HG03571 (cell line): ENCODE measurements at regions not wholly inside any gene's neighbourhood (a gene's known extent, or its start where the extent isn't known, plus 50 kb on each side); places are given as distances from the start of the nearest gene placed in this dataset.

Source experiments
- ATAC-seq: cut with Tn5 transposase; IDR thresholded peaks from one replicate; pipeline ENCODE4 v1.9.1; 2021; ENCODE audit not compliant: unreplicated experiment

DNA sequence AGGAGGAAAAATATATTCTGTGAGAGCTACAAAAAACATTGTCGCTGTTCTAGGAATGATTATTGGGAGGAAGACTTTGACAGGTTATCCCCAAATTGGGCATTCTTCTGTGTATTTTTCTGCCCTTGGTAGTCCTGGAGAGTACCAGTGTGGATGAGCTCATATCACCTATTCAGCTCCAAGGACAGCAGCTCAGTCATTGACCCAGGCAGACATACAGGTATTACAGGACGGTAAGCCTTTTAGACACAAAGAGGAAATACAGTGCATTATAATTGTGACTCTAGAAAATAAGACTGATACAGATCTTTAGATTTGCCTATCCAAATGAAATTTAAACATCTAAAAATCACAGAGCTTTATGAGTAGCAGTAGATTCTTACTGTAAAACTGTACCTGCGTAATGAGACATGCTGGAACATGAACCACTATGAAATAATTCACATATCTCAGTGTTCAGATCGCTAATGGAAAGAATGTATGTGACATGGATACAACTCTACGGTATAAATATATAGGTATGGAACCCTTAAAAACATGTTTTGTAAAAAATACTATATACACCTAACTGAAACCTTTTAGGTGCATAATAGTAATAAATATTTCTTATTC is 56.0 kb downstream of the PLK2 start:
- no peak for ATAC-seq

DNA sequence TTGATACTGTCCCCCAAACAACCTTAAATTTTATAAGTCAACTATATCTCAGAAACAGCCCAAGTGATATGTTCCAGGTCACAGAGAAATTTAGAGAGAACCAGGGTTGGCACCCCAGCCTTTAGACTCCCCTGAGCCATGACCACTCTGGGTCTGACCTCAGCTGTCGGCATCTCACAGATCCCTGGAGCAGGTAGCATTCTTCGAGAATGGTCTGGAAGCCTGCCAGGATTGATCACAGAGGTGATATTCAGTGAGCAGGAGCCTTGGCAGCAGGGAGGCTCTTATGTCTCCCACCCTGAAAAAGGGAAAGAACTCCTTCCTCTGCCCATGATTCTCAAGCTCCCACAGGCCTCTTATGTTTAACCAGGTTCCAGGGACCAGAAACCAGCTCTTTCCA is 58.2 kb downstream of the PLK2 start:
- no peak for ATAC-seq

DNA sequence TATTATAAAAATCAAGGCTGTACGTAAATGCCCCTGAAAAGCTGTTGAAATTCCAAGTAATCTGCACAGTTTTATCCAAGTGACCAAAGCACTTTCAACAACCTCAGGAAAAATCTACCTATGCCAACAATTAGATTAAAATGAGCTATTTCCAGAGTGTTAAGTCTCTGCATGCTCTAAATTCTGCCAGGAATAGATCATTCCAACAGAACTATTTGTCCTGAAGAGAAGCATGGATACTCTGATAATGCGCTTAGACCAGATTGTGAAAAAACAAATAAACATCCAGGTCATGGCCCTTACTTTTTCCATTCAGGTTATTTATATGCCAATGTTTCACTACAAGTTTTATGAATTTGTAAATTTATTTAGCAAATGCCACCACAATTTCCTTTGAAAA is 59.1 kb downstream of the PLK2 start:
- no peak for ATAC-seq

DNA sequence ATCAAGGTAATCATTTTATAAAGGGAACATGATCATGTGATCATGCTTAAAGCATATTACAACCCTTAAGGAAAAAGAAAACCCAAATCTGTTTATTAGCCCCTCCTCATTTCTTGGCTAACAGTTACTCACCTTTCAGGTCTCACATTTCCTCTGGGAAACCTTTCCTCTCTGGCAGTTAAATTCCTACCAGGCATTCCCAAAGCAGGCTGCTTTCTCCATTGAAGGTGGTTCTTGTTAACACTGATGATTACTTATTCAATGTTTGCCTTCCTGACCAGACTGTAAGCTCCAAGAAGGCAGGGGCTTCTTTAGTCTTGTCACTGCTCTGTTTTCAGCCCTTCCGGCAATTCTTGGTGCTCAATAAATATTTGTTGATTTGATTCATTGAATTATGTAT is 59.9 kb downstream of the PLK2 start:
- no peak for ATAC-seq

DNA sequence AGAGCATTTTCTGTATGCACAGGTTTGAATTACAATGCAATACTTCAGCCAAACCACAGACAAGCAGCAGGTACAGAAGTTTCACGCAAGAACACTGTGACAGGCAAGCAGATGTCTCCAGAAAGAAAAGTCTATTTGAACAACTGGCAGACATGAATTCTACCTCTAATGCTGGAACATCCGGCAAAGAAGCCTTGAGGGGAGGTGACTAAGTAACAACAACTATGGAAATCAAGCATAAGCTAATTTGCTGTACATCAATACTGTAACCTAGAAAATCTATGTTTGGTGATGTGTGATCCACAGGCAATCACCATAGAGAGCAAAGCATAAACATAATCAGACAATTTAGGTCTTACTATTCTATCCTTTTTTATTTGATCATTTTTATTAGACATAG is 65.5 kb downstream of the PLK2 start:
- no peak for ATAC-seq

DNA sequence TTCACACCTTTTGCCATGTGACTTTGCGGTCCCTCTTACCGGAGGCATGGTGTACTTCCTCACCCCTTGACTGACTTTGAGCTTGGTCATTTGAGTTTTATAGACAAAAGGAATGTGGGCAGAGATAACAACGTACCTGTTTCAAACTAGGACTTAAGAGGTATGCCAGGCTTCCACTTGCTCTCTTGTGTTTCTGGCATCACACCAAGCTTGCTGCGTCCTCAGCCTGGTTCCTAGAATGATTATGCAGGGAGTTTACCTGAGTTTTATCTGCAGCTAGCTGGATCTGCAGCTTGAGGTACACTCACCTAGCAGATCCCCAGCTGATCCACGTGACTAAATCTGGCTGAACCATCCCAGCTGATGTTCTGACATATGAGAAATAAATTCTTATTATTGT is 66.2 kb downstream of the PLK2 start:
- ATAC-seq: no peak

DNA sequence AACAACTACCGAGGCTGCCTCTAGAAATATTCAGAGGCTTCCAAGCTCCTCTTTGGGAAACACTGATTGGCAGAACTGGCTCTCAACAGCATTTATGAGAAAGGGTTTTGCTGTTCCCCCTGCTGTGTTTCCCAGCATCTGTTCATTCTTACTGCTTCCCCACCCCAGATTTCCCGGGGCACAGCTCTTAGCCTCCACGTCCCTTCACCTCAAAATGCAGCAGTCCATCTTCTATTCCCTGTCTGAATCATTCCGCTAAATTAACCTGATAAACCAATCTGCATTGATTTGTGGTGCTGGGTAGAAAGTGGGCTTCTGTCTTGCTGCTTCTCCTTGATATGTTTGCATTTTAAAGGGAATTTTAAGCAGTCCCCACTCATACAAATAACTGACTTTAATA is 67.4 kb downstream of the PLK2 start:
- no peak for ATAC-seq

DNA sequence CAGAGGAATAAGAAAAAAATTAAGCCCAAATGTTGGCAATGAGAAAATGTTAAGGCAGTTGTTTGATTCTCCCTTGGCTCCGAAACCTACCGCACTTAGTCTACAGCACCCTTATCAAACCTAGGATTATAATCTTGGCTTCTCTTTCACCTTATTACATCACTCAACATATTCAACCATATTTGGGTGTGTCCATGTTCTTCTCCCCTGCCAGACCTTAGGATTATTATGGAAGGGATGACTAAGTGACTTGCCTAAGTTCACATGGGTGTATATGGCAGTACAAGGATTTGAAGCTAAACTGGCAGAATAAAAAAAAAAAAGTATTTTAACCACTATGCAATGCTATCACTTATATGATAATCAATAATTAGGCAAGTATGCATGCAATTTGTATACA is 76.4 kb downstream of the PLK2 start:
- ATAC-seq: no peak

DNA sequence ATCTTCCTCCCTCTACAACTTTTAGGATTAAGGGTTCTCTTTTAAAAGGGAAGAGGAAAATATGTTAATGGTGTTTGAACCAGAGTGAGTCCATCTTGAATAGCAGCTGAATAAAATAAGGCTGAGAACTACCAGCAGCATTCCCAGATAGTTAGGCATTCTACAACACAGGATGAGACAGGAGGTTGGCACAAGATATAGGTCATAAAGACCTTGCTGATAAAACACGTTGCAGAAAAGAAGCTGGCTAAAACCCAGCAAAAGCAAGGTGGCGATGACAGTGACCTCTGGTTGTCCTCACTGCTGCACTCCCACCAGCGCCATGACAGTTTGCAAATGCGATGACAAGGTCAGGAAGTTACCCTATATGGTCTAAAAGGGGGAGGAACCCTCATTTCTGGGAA is 77.8 kb downstream of the PLK2 start:
- no peak for ATAC-seq

DNA sequence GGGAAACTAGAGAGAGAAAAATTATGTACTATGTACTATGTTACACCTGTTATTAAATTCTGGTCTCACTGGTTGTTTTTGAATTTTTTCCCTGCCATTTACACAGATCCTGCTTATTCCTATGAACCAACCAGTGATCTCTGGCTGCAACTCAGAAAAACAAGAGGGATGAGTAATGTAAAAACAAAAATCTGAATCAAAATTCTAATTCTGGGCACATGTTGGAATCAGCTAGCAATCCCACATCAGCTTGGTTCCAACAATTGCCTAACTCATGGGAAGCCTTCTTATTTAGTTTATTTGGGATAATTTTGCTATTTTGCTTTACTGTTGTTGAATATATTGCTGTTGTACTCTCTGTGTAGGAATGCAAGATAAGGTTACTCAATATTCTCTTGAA is 78.3 kb downstream of the PLK2 start:
- no peak for ATAC-seq

DNA sequence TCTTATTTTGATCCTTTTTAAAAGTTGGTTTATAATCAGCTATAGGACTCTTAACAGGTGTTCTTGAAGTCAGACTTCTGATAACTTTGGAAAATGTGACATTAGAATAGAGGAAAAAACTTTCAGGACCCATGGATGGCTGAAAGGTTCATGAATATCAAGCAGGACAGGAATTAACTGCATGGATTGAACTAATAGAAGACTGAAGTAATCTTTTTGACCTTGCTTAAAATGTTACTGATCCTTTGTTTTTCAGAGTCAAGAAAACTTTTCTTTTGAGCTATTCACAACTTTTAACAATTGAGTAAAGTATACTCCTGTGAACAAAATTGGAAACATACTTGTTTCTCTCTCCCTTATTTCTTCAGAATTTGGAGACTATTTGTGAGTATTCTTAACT is 79.2 kb downstream of the PLK2 start:
- no peak for ATAC-seq

DNA sequence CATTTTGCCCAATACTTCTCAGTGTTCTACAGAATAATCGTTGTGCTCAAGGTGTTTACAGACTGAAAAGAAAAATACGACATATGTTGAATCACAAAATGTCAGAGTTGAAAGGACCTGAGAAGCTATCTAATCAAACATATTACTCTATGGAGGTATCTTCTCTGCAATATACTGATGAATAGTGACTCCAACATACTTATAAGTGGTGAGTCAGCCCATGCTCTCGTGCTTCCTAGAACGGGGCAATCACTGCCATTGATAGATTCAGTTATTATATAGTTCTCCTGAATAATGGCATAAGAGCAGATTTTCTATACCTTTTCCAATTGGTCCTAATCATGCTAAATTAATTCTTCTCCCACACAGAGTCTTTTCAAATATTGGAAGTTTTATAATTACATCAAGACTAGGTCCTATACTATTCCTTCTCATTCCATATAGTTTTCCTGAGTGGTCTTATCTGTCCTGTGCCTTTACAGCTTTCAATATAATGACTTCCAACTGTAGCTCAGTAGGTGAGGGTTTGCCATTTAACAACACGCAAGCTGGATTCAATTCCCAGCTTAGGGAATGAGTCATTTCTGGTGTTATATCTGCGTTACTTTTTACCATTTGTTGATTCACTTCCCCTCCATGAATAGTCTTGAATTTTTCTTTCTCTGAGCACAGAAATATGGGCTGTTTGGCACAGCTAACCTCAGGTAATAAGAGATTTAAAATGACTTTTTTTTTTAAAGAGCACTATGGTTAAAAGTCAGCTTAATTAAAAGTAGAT is 81.1 kb downstream of the PLK2 start:
- no peak for ATAC-seq

DNA sequence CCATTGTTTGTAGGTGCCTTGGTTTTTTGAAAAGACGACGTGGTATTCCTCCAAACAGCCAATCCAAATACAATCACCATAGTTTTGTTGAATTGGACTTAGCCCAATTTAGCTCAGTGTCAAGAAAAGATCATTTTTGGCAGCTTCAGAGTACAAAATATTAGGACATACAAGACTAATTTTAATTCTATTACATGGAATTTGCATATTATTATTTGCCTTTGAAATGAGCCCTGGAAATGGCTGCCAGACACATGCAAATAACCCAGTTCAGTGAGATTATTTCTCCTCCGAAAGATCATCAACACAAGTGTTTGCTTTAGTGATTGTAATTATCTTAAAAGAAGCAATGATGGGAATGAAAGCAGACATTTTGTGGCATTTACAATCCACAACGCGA is 89.3 kb downstream of the PLK2 start:
- no peak for ATAC-seq

DNA sequence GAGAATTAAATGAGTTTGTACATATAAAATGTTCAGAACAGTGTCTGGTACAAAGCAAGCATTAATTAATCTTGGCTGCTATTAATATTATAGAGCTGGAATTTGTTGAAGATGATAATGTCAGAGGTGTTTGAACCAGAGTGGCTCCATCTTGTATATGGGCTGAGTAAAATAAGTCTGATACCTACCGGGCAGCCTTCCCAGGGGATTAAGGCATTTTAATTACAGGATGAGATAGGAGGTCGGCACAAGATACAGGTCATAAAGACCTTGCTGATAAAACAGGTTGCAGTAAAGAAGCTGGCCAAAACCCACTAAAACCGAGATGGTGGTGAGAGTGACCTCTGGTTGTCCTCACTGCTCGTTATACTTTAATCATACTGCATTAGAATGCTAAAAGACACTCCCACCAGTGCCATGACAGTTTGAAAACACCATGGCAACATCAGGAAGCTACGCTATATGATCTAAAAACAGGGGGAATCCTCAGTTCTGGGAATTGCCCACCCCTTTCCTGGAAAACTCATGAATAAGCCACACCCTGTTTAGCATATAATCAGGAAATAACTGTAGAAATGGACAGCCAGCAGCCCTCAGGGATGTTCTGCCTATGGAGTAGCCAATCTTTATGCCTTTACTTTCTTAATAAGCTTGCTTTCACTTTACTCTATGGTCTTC is 90.2 kb downstream of the PLK2 start:
- no peak for ATAC-seq

DNA sequence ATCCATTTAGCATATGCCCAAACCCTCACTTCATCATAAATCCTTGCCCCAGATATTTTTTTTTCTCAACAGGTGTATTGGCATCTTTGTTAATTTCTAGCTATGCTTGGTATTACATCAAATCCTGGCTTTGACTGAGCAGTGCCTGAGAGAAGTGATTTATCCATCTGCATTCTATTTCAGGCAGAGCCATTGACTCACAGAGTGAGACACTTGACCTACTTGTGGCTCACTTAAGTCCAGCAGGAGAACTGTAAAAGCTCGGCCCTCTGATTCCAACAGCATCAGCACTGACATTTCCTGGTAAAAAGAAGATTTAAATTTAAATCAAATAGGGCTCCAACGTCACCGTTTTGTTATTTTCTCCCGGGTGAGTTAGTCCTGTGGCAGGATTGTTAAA is 93.4 kb downstream of the PLK2 start:
- no peak for ATAC-seq

DNA sequence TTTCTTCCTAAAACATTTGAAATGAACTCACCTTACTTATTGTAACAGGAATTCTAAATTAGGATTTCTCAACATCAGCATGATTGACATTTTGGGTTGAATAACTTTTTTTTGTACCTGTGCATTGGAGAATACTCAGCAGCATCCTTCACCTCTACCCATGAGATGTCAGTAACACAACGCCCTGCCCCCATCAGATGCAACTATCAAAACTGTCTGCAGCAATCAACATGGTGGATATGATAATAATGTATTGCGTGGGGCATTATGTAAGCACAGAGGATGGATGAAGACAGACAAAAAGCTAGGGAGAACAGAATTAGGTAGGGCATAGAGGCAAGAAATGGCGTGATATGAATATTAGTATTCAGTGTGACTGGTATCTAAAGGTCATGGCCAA is 94.1 kb downstream of the PLK2 start:
- ATAC-seq: no peak

DNA sequence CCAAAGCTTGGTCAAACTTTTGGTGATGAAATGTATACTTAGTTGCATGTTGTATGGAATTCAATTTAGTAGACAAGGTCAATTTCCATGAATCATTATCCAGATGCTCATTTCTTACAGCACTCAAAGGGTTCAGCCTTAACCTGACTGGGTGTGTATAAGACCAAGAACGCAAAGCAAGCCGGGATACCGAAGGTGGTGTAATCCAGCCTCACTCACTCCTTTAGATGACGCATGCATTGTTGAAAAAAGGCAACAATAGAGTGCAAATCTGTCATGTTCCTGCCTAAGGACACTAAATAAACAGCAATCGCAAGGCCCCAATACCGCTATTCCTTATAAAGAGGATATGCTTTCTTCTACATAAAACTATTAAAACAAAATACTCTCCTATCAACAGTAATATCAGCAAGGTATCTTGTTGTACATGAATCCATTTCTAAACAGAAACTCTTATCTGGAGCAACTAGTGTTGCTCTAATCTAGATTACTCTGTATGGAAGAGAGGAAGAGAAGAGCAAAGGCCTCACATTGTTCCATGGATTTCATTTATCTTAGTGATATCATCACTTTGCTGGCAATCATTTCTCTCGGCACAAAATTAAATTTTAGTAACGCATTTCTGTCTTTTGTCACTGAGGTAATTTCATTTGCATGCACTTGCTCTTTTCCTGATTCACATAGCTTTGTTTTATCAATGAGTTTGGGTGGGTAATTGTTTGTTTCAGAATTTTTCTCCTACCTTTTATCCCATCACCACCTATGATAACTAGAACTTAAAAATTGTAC is 96.2 kb downstream of the PLK2 start:
- ATAC-seq: no peak

DNA sequence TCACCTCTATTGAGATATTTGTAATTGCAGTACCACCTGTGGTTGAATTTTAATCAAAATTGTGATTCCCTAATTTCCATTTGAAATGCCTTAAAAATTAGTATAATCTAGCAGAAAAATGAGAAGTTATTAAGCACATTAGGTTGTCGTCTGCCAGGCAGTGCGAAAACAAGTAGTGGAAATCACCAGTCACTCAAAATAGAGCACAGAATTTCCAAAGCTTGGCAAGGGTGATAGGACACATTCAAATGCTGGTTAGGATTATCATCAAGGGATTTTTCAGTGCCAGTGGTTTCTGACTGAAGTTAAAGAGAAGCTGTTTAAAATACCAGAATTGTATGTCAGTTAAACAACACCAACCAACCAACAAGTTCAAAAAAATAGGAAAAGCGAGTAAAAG is 97.8 kb downstream of the PLK2 start:
- ATAC-seq: no peak

DNA sequence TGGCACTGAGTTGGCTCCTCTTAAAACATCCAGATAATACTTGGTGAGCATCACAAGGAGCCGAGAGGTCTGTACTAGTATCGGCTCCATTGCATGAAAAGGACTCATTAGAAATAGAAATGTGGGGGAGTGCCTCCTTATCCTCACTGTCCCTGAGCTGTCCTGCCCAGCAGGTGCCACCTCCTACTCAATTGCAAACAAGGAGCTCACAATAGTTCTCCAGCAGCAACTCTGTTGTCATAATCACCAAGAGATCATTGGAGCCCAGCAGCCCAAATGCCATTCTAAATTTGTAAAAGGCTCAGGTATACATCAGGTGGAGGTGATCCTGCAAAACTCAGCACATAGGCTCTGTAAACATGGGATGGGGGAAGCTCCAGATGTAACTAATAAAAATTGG is 99.1 kb downstream of the PLK2 start:
- no peak for ATAC-seq

DNA sequence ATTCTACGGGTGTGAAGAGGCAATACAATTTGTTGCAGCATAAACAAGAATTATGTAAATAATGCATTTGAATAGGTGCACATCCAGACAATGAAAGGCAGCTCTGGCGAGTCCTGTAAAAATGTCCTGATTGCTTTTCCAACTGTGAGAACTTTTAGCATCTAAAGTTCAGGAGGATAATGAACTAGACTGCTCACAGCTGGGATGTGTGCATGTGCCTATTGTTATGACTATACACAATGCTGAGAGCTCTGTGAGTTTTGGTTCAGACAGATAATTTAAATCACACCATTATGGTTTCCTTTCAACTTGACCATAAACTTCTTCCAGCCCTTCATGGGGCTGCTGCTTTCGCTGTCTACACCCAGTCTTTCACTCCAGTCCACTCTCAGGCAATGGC is 99.9 kb downstream of the PLK2 start:
- ATAC-seq: no peak

DNA sequence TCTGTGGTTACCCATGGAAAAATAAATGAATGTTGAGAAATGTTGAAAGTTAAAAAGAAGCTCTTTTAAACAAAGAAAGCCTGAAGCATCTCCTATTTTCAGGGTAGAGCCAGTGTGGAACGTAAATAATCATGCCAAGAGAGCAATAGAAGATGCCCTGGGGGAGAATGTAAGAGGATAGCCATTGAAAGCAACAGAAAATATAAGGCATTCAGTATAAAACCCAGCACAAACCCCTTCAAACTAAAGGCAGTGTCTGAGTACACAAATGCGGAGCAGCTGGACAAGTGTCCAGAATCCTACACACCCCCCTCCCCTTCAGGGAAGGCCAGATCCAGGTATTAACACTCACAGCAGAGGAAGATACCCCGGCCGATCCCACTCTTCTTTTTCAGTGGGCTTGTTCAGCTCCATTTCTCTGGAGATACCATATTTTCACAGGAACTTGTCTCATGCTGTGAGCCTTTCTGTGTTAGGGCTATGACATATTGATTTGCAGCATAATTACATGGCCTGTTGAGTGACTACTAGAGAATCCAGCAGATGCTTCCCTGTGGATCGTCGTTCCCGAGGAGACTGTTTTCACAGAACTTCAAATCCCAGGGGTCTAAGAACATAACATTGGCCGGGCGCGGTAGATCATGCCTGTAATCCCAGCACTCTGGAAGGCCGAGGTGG is 101.2 kb downstream of the PLK2 start:
- ATAC-seq: no peak
